A673 (cell line): ENCODE measurements at regions not wholly inside any gene's neighbourhood (a gene's known extent, or its start where the extent isn't known, plus 50 kb on each side); places are given as distances from the start of the nearest gene placed in this dataset.

ENCODE experiments used
- BruUV-seq: library from RNA; stranded (reverse); fragments of 400-500 nt; replicated peaks from 2 replicates; lab custom pipeline; 2021; lab: Mats Ljungman, UMichigan
- CTCF ChIA-PET: fragments of 300-600 bp; sonication (Branson Sonifier 250); formaldehyde crosslinking; loops from one replicate; lab custom pipeline; 2022; ENCODE audit warnings: antibody characterized with exemption; lab: Charles Lee
- POLR2A ChIA-PET: fragments of 300-600 bp; sonication (Branson Sonifier 250); formaldehyde crosslinking; loops from one replicate; lab custom pipeline; 2022; ENCODE audit warnings: antibody characterized with exemption; ENCODE audit not compliant: low non-redundant PET; lab: Charles Lee
- DNase-seq: peaks from one replicate; pipeline ENCODE4 v3.0.0-alpha.2; 2015; ENCODE audit warnings: low spot score
- H3K27ac ChIP-seq: fragments of 200-600 bp; sonication (generic); 2 replicates; pipeline ENCODE4 v1.5.1; 2016; ENCODE audit warnings: mixed run types, low read depth, mild to moderate bottlenecking, mixed read lengths, antibody characterized with exemption, low read length; ENCODE audit not compliant: poor library complexity, severe bottlenecking
- H3K27me3 ChIP-seq: fragments of 200-600 bp; sonication (generic); replicated peaks from 2 replicates; pipeline ENCODE4 v1.6.1; 2017; ENCODE audit warnings: mixed run types, low read depth, mild to moderate bottlenecking, mixed read lengths, antibody characterized with exemption, low read length; ENCODE audit not compliant: insufficient read depth, poor library complexity
- H3K36me3 ChIP-seq: fragments of 200-600 bp; sonication (generic); 2 replicates; pipeline ENCODE4 v1.6.1; 2016; ENCODE audit warnings: mixed run types, mild to moderate bottlenecking, mixed read lengths, antibody characterized with exemption, low read length; ENCODE audit not compliant: insufficient read depth, poor library complexity, severe bottlenecking
- H3K4me1 ChIP-seq: fragments of 200-600 bp; sonication (generic); 2 replicates; pipeline ENCODE4 v1.6.1; 2017; ENCODE audit warnings: mixed run types, mild to moderate bottlenecking, mixed read lengths, antibody characterized with exemption, low read length; ENCODE audit not compliant: insufficient read depth, poor library complexity, severe bottlenecking
- H3K4me3 ChIP-seq: fragments of 200-600 bp; sonication (generic); 2 replicates; pipeline ENCODE4 v1.5.1; 2016; ENCODE audit warnings: low read depth, mixed run types, mild to moderate bottlenecking, mixed read lengths, low read length; ENCODE audit not compliant: poor library complexity, severe bottlenecking
- H3K9me3 ChIP-seq: fragments of 200-600 bp; sonication (generic); 2 replicates; pipeline ENCODE4 v1.6.1; 2016; ENCODE audit warnings: mixed run types, low read depth, mild to moderate bottlenecking, mixed read lengths, antibody characterized with exemption, low read length; ENCODE audit not compliant: poor library complexity, severe bottlenecking
- EZH2 ChIP-seq: fragments of 200-600 bp; sonication (generic); IDR thresholded peaks from 2 replicates; pipeline ENCODE4 v1.6.1; 2017; ENCODE audit warnings: borderline replicate concordance, low read depth, mild to moderate bottlenecking, mixed read lengths, antibody characterized with exemption, low read length; ENCODE audit not compliant: poor library complexity, severe bottlenecking
- intact Hi-C: fragments of 100-400 bp; cut with micrococcal nuclease; formaldehyde crosslinking; loops from one replicate; pipeline ENCODE4 v1.10.0; 2022; ENCODE audit not compliant: unreplicated experiment
- TF ChIP-seq, protein P1 (sequence below): fragments of 300-800, 200-600 bp; sonication (generic); conservative IDR thresholded peaks from 2 replicates; pipeline ENCODE4 v1.5.1; 2017; ENCODE audit warnings: low read depth, mild to moderate bottlenecking, antibody characterized with exemption, low read length, moderate library complexity, mixed read lengths

DNA sequence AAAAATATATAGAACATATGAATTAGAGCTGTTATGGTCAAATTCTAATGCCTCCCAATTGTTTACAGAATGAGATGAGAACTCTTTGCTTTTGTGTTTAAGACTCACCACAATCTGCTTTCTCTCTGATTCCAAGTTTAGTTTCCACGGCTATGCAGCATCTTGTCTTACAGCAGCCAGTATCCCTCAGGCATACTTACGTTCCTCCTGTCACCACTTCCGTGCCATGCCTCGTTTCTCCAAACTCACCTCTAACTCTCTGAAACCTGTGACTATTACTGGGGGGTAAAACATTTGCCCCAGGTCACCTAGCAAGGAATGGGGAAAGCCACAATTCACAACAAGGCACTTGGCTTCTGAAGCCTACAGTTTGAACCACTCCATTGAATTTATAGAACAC, 192.8 kb upstream of the NRIP1 start:
- H3K9me3 ChIP-seq = no peaks in the 10 kb centered on the region
- no peaks in the 10 kb centered on the region for H3K27me3 ChIP-seq
- TF ChIP-seq EZH2 = no peak
- TF ChIP-seq, protein P1, sequence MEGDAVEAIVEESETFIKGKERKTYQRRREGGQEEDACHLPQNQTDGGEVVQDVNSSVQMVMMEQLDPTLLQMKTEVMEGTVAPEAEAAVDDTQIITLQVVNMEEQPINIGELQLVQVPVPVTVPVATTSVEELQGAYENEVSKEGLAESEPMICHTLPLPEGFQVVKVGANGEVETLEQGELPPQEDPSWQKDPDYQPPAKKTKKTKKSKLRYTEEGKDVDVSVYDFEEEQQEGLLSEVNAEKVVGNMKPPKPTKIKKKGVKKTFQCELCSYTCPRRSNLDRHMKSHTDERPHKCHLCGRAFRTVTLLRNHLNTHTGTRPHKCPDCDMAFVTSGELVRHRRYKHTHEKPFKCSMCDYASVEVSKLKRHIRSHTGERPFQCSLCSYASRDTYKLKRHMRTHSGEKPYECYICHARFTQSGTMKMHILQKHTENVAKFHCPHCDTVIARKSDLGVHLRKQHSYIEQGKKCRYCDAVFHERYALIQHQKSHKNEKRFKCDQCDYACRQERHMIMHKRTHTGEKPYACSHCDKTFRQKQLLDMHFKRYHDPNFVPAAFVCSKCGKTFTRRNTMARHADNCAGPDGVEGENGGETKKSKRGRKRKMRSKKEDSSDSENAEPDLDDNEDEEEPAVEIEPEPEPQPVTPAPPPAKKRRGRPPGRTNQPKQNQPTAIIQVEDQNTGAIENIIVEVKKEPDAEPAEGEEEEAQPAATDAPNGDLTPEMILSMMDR = no peak
- H3K4me1 ChIP-seq = no peaks in the 10 kb centered on the region
- DNase-seq = no peak
- BruUV-seq = no TSS peak
- H3K27ac ChIP-seq = no peak overlapping the region
- H3K4me3 ChIP-seq = no peak overlapping the region
- intact Hi-C loops = no loop called here
- H3K36me3 ChIP-seq = no peaks in the 10 kb centered on the region
- POLR2A ChIA-PET = no interaction called here
- CTCF ChIA-PET = no interaction called here

DNA sequence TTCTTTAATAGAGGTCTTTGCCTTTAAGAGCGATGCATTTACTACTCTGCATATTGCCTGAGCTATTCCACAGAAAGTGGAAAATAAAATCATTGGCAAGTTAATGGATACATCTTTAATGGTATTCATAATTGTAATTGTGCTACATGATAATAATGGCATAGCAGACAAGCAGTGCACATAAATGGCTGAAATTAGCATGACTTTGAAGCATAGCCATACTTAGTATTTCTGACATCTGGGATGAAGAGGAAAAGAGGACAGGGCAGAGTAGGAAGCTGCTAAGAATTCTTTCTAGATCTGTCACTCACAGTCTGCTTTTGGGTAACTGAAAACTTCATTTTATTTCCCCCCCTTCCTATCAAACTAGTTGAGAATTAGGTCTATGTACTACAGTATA, 195.0 kb upstream of the NRIP1 start:
- CTCF ChIA-PET = no interaction called here
- TF ChIP-seq EZH2 = no peak
- TF ChIP-seq, protein P1 = no peak
- H3K4me3 ChIP-seq = no peak overlapping the region
- no TSS peak for BruUV-seq
- POLR2A ChIA-PET = no interaction called here
- intact Hi-C loops = no loop called here
- H3K27me3 ChIP-seq = no peaks in the 10 kb centered on the region
- DNase-seq = no peak
- H3K27ac ChIP-seq = no peak overlapping the region
- peaks cover 8% of the 10 kb centered on the region for H3K4me1 ChIP-seq
- H3K36me3 ChIP-seq = no peaks in the 10 kb centered on the region
- H3K9me3 ChIP-seq = no peaks in the 10 kb centered on the region

DNA sequence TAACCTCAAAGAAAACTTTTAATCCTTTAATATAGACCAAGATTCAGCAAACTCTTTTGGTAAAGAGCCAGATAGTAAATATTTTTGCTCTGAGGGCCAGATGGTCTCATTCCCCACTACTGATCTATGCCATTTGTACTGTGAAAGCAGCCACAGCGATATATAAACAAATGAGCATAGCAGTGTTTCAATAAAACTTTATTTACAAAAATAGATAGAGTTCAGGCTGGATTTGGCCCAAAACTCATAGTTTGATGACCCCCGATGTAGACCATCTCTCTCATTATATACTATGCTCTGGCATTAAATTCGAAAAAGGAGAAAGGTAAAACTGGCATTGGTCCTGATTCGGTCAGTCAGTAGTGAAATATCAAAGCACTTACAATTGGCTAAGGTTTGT, 195.8 kb upstream of the NRIP1 start:
- intact Hi-C loops = no loop called here
- no peak for TF ChIP-seq EZH2
- TF ChIP-seq, protein P1 = no peak
- peaks cover 8% of the 10 kb centered on the region for H3K4me1 ChIP-seq
- no peak overlapping the region for H3K27ac ChIP-seq
- no peak for DNase-seq
- no peaks in the 10 kb centered on the region for H3K36me3 ChIP-seq
- H3K27me3 ChIP-seq = no peaks in the 10 kb centered on the region
- no peak overlapping the region for H3K4me3 ChIP-seq
- BruUV-seq = no TSS peak
- ChIA-PET CTCF (no interaction called here), POLR2A (no interaction called here)
- no peaks in the 10 kb centered on the region for H3K9me3 ChIP-seq
